ENCODE measurements at regions not wholly inside any gene's neighbourhood (a gene's known extent, or its start where the extent isn't known, plus 50 kb on each side); places are given as distances from the start of the nearest gene placed in this dataset.
"Not testable (repeated sequence)": the region's sequence is repeated elsewhere in the genome, so short reads cannot be mapped to it uniquely, and the experiment has no call there.

GRCh38 chr4:1572964-1573720 lies 111.0 kb downstream of the FAM53A start:
- no peak for DNase-seq (ENCODE audit: low read depth)

GRCh38 chr4:1572521-1572920 lies 111.6 kb downstream of the FAM53A start:
- no peak for DNase-seq (ENCODE audit: low read depth)

GRCh38 chr4:1572010-1572385 lies 112.1 kb downstream of the FAM53A start:
- DNase-seq (ENCODE audit: low read depth), result no peak

GRCh38 chr4:1571165-1572009 lies 112.7 kb downstream of the FAM53A start:
- DNase-seq (ENCODE audit: low read depth), result no peak

- DNase-seq (ENCODE audit: low read depth), result no peak
These were observed 113.6 kb downstream of the FAM53A start for GRCh38 chr4:1570291-1571164.

- no peak for DNase-seq (ENCODE audit: low read depth)
These were observed 114.5 kb downstream of the FAM53A start for GRCh38 chr4:1569461-1570151.

- DNase-seq (ENCODE audit: low read depth), result no peak
These were observed 115.2 kb downstream of the FAM53A start for GRCh38 chr4:1568855-1569460.

GRCh38 chr4:1567808-1568581 lies 116.1 kb downstream of the FAM53A start:
- no peak for DNase-seq (ENCODE audit: low read depth)

GRCh38 chr4:1567519-1567807 lies 116.7 kb downstream of the FAM53A start:
- DNase-seq (ENCODE audit: low read depth), result no peak

GRCh38 chr4:1566838-1567518 lies 117.1 kb downstream of the FAM53A start:
- DNase-seq (ENCODE audit: low read depth), result no peak

GRCh38 chr4:1566301-1566837 lies 117.7 kb downstream of the FAM53A start:
- not testable (repeated sequence) for DNase-seq (ENCODE audit: low read depth)

- DNase-seq (ENCODE audit: low read depth), result no peak
These were observed 118.4 kb downstream of the FAM53A start for GRCh38 chr4:1565598-1566295.

GRCh38 chr4:1564535-1565375 lies 119.4 kb downstream of the FAM53A start:
- DNase-seq (ENCODE audit: low read depth), result no peak

- no peak for DNase-seq (ENCODE audit: low read depth)
These were observed 120.2 kb downstream of the FAM53A start for GRCh38 chr4:1563768-1564485.

- no peak for DNase-seq (ENCODE audit: low read depth)
These were observed 120.9 kb downstream of the FAM53A start for GRCh38 chr4:1563241-1563640.

GRCh38 chr4:1562771-1563170 lies 121.3 kb downstream of the FAM53A start:
- no peak for DNase-seq (ENCODE audit: low read depth)

GRCh38 chr4:1562371-1562770 lies 121.7 kb downstream of the FAM53A start:
- DNase-seq (ENCODE audit: low read depth), result no peak

Measured in stimulated activated CD8-positive, alpha-beta memory T cell treated with anti-CD3 and anti-CD28 coated beads, Interleukin-4, amount 100 ng/mL, for 24 hours (primary cell).